ENCODE measurements at regions not wholly inside any gene's neighbourhood (a gene's known extent, or its start where the extent isn't known, plus 50 kb on each side); places are given as distances from the start of the nearest gene placed in this dataset.

DNA sequence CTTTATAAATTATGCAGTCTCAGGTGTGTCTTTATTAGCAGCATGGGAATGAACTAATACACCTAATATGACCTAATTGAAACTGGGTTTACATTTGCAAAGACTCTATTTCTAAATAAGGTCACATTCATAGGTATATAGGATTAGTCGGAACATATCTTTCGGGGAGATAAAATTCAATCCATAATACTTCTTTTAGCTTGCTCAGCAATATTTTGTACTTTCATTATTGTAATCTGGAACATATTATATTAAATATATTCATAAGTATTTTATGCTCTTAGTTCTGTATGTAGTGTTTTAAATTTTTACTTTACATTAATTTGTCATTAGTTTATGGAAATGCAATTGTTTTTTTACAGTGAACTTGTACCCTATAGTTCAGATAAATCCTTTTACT lies 927.7 kb downstream of the CCDC85A start:
- Histone ChIP-seq H3K79me2 (ENCODE audit: low read depth) (no peaks in the 10 kb centered on the region), H3K4me1 (replicated peaks; ENCODE audit: insufficient read depth) (no peaks in the 10 kb centered on the region), H4K20me1 (ENCODE audit: insufficient read depth) (no peaks in the 10 kb centered on the region), H3K27me3 (ENCODE audit: insufficient read depth, low read depth) (no peaks in the 10 kb centered on the region), H3K4me2 (no peak overlapping the region), H2AFZ (no peak overlapping the region), H3K9me3 (ENCODE audit: insufficient read depth, low read depth) (no peaks in the 10 kb centered on the region), H3K36me3 (ENCODE audit: low read depth) (no peaks in the 10 kb centered on the region), H3K27ac (no peak overlapping the region), H3K9me2 (ENCODE audit: insufficient read depth) (no peaks in the 10 kb centered on the region), H3K4me3 (no peak overlapping the region), H3F3A (ENCODE audit: insufficient read depth, low read depth) (no peaks in the 10 kb centered on the region)
- TF ChIP-seq CTCF (conservative IDR thresholded peaks at IDR 0.05) (no peak), EZH2 (IDR thresholded peaks at IDR 0.05; ENCODE audit: low read depth) (no peak)
- CTCF ChIA-PET, result no interaction called here
- DNase-seq, result no peak
- no TSS peak for BruUV-seq (replicated peaks)
- intact Hi-C loops (cut with micrococcal nuclease; ENCODE audit: unreplicated experiment), result no loop called here
- POLR2A ChIA-PET (ENCODE audit: unreplicated experiment), result no interaction called here

DNA sequence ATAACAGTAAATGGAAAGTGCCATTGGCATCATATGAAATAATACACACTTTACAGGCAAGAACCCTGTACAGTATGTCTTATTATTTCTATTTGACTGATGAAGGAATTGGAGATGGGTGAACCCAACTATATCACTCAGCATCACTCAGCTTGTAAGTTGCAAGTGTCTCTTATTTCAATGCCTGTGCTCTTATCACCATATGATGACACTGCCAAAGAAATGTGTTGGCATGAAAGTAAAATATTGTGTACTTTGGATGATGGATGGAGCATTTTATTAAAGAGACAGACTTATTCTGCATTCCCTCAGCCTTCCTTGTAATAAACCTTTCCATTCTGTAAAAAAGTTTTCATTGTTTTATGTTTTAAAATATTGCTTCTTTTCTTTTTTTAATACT lies 927.5 kb upstream of the VRK2 start:
- POLR2A ChIA-PET (ENCODE audit: unreplicated experiment), result no interaction called here

GRCh38 chr2:57126410-57126809 lies 920.2 kb upstream of the VRK2 start:
- H4K20me1 ChIP-seq (ENCODE audit: insufficient read depth), result no peaks in the 10 kb centered on the region
- H3K27ac ChIP-seq, result no peak overlapping the region
- ChIA-PET POLR2A (ENCODE audit: unreplicated experiment) (no interaction called here), CTCF (no interaction called here)
- no peaks in the 10 kb centered on the region for H3K27me3 ChIP-seq (ENCODE audit: insufficient read depth, low read depth)
- intact Hi-C loops (cut with micrococcal nuclease; ENCODE audit: unreplicated experiment), result no loop called here
- no peaks in the 10 kb centered on the region for H3K79me2 ChIP-seq (ENCODE audit: low read depth)
- H3K9me3 ChIP-seq (ENCODE audit: insufficient read depth, low read depth), result no peaks in the 10 kb centered on the region
- no peak for DNase-seq
- H3F3A ChIP-seq (ENCODE audit: insufficient read depth, low read depth), result no peaks in the 10 kb centered on the region
- H3K36me3 ChIP-seq (ENCODE audit: low read depth), result no peaks in the 10 kb centered on the region
- H3K4me1 ChIP-seq (replicated peaks; ENCODE audit: insufficient read depth), result no peaks in the 10 kb centered on the region
- BruUV-seq (replicated peaks), result no TSS peak
- no peak overlapping the region for H2AFZ ChIP-seq
- TF ChIP-seq CTCF (conservative IDR thresholded peaks at IDR 0.05), result no peak
- no peak for TF ChIP-seq EZH2 (IDR thresholded peaks at IDR 0.05; ENCODE audit: low read depth)
- no peaks in the 10 kb centered on the region for H3K9me2 ChIP-seq (ENCODE audit: insufficient read depth)
- no peak overlapping the region for H3K4me3 ChIP-seq
- no peak overlapping the region for H3K4me2 ChIP-seq

More for the DNA sequence above, 927.5 kb upstream of the VRK2 start:
- Histone ChIP-seq H3K4me1 (replicated peaks; ENCODE audit: insufficient read depth) (no peaks in the 10 kb centered on the region), H3K9me2 (ENCODE audit: insufficient read depth) (no peaks in the 10 kb centered on the region), H2AFZ (no peak overlapping the region), H3K36me3 (ENCODE audit: low read depth) (no peaks in the 10 kb centered on the region), H3K79me2 (ENCODE audit: low read depth) (no peaks in the 10 kb centered on the region), H3K9me3 (ENCODE audit: insufficient read depth, low read depth) (no peaks in the 10 kb centered on the region), H3F3A (ENCODE audit: insufficient read depth, low read depth) (no peaks in the 10 kb centered on the region), H3K27me3 (ENCODE audit: insufficient read depth, low read depth) (no peaks in the 10 kb centered on the region), H4K20me1 (ENCODE audit: insufficient read depth) (no peaks in the 10 kb centered on the region; the same call in 1 of the 2 replicates), H3K27ac (no peak overlapping the region), H3K4me2 (no peak overlapping the region), H3K4me3 (no peak overlapping the region)
- TF ChIP-seq EZH2 (IDR thresholded peaks at IDR 0.05; ENCODE audit: low read depth), result no peak
- TF ChIP-seq CTCF (conservative IDR thresholded peaks at IDR 0.05), result no peak
- intact Hi-C loops (cut with micrococcal nuclease; ENCODE audit: unreplicated experiment), result no loop called here
- DNase-seq, result no peak
- no TSS peak for BruUV-seq (replicated peaks)
- CTCF ChIA-PET, result no interaction called here

Measured in PC-9 (cell line).